ENCODE measurements at regions not wholly inside any gene's neighbourhood (a gene's known extent, or its start where the extent isn't known, plus 50 kb on each side); places are given as distances from the start of the nearest gene placed in this dataset.

DNA sequence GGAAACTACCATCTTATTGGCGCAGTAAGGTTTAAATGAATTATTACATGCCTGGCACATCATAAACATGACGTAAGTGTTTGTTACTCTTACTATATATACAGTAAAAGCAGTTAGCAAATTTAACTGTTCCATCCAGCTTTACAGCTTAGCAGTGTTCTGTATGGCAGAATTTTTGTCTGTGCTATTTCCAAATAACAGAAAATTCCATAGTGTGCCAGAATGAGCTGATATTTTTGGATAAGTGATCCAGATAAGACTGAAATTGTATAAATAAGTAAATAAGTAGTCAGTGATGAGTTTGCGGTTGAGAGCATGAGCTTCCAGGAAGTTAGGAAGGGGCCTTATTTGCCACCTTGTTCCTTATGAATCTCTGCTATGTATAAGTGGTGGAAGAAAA is 236.5 kb upstream of the SLC10A2 start:
- no peaks in the 10 kb centered on the region for H3K27me3 Mint-ChIP-seq (ENCODE audit: low read depth)
- CTCF ChIA-PET: no interaction called here
- H3K27ac Mint-ChIP-seq: no peak overlapping the region
- H3K9me3 Mint-ChIP-seq (ENCODE audit: insufficient read depth): no peaks in the 10 kb centered on the region
- H3K4me3 Mint-ChIP-seq: no peak overlapping the region
- no peak for ATAC-seq
- no peaks in the 10 kb centered on the region for H3K4me1 Mint-ChIP-seq (ENCODE audit: low read depth)
- no peaks in the 10 kb centered on the region for H3K36me3 Mint-ChIP-seq (ENCODE audit: low read depth)
- no peak for DNase-seq
- POLR2A ChIA-PET: no interaction called here

GRCh38 chr13:103299079-103299478 is 232.9 kb upstream of the SLC10A2 start:
- H3K36me3 Mint-ChIP-seq (ENCODE audit: low read depth): no peaks in the 10 kb centered on the region
- no peaks in the 10 kb centered on the region for H3K27me3 Mint-ChIP-seq (ENCODE audit: low read depth)
- H3K4me3 Mint-ChIP-seq: no peak overlapping the region
- ChIA-PET CTCF (no interaction called here), POLR2A (no interaction called here)
- no peak for DNase-seq
- peaks cover 8% of the 10 kb centered on the region for H3K9me3 Mint-ChIP-seq (ENCODE audit: insufficient read depth)
- no peak for ATAC-seq
- no peak overlapping the region for H3K27ac Mint-ChIP-seq
- no peaks in the 10 kb centered on the region for H3K4me1 Mint-ChIP-seq (ENCODE audit: low read depth)

GRCh38 chr13:103297083-103297482 is 230.9 kb upstream of the SLC10A2 start:
- no peaks in the 10 kb centered on the region for H3K27me3 Mint-ChIP-seq (ENCODE audit: low read depth)
- no peak overlapping the region for H3K27ac Mint-ChIP-seq
- no peak for ATAC-seq
- POLR2A ChIA-PET: no interaction called here
- H3K4me1 Mint-ChIP-seq (ENCODE audit: low read depth): no peaks in the 10 kb centered on the region
- CTCF ChIA-PET: no interaction called here
- H3K36me3 Mint-ChIP-seq (ENCODE audit: low read depth): no peaks in the 10 kb centered on the region
- peaks cover 8% of the 10 kb centered on the region for H3K9me3 Mint-ChIP-seq (ENCODE audit: insufficient read depth)
- H3K4me3 Mint-ChIP-seq: no peak overlapping the region
- no peak for DNase-seq

DNA sequence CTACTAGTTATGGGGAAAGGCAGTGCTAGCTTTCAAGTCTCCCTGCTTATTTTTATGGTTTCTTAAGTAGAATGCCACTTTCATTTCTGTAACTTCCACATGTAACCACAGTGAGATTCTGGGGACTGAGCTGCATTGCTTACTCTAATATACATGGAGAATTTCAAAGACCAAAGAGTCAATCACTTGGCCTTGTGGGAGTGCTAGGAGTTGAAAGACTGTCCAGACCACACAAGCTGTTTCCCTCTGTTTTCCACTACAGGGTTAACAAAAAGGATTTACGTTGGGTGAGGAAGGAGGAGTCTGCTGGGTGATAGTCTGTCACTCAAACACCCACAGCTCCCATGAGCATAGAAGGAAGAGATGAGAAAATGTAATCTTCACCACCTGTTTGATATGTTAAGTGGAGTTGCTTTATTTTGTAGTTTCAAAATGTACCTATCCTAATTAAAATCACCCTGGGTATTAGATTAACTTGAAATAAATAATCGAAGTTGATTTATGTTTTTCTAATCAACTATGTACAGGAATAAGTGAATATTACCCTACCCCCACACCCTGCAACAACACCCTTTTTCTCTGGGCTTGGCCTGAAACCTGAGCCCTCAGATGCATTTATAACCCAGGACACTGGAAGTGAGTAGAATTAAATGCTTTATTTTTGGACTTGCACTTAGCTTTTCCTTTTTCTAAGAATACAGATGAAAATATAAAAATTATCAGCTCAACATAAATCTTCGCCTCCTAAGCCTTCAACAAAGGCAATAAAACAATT is 225.8 kb upstream of the SLC10A2 start:
- ChIA-PET CTCF (no interaction called here), POLR2A (no interaction called here)
- H3K9me3 Mint-ChIP-seq (ENCODE audit: insufficient read depth): peaks cover 7% of the 10 kb centered on the region
- peaks cover 4% of the 10 kb centered on the region for H3K4me1 Mint-ChIP-seq (ENCODE audit: low read depth)
- no peak for DNase-seq
- ATAC-seq: no peak
- no peak overlapping the region for H3K4me3 Mint-ChIP-seq
- H3K27me3 Mint-ChIP-seq (ENCODE audit: low read depth): no peaks in the 10 kb centered on the region
- no peaks in the 10 kb centered on the region for H3K36me3 Mint-ChIP-seq (ENCODE audit: low read depth)
- H3K27ac Mint-ChIP-seq: no peak overlapping the region

DNA sequence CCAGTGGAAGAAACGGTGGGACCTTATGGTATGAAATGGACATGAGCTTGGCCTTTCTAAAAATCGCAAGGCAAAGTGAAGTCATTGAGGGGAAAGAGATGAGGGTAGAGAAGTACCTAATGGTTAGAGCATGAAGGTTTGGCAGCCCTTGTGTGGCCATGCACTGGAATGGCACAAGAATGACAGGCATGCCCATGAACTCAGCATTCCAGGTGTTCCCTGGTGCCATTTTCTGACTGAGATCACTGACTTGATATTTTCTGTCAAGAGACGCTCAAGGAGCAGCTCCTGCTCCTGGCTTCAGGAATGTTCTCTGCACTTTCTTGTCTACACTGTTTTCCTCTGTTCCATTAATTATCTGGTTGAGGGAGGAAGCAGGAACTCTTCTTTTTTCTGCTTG is 225.0 kb upstream of the SLC10A2 start:
- CTCF ChIA-PET: no interaction called here
- DNase-seq: no peak
- H3K9me3 Mint-ChIP-seq (ENCODE audit: insufficient read depth): peaks cover 3% of the 10 kb centered on the region
- no peak overlapping the region for H3K4me3 Mint-ChIP-seq
- H3K4me1 Mint-ChIP-seq (ENCODE audit: low read depth): peaks cover 4% of the 10 kb centered on the region
- POLR2A ChIA-PET: no interaction called here
- no peak overlapping the region for H3K27ac Mint-ChIP-seq
- ATAC-seq: no peak
- H3K36me3 Mint-ChIP-seq (ENCODE audit: low read depth): no peaks in the 10 kb centered on the region
- no peaks in the 10 kb centered on the region for H3K27me3 Mint-ChIP-seq (ENCODE audit: low read depth)

GRCh38 chr13:103289681-103290080 is 223.5 kb upstream of the SLC10A2 start:
- no peaks in the 10 kb centered on the region for H3K36me3 Mint-ChIP-seq (ENCODE audit: low read depth)
- H3K4me3 Mint-ChIP-seq: no peak overlapping the region
- DNase-seq (no peak), ATAC-seq (no peak)
- H3K27ac Mint-ChIP-seq: no peak overlapping the region
- no peaks in the 10 kb centered on the region for H3K27me3 Mint-ChIP-seq (ENCODE audit: low read depth)
- peaks cover 4% of the 10 kb centered on the region for H3K4me1 Mint-ChIP-seq (ENCODE audit: low read depth)
- peaks cover 3% of the 10 kb centered on the region for H3K9me3 Mint-ChIP-seq (ENCODE audit: insufficient read depth)
- CTCF ChIA-PET: no interaction called here
- POLR2A ChIA-PET: no interaction called here

DNA sequence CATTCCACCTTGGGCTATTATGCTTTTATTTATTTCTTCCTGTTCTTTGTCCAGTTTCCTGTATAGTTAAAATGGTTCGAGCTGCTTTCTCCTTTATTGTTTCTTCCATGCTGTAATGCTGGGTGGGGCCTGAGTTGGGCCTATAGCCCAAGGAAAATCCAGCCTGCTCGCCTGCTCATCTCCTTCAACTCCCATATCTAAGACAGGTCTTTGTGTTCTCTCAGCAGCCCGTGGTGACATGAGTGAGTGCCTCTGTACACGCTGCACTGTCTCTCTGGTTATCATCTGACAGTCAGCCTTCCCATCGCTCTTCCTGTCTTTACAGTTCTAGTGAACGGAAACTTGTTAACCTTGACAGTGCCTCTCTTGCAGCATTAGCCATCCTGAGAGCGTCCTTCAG is 221.9 kb upstream of the SLC10A2 start:
- H3K36me3 Mint-ChIP-seq (ENCODE audit: low read depth): no peaks in the 10 kb centered on the region
- peaks cover 4% of the 10 kb centered on the region for H3K4me1 Mint-ChIP-seq (ENCODE audit: low read depth)
- ATAC-seq (no peak), DNase-seq (no peak)
- H3K27ac Mint-ChIP-seq: no peak overlapping the region
- ChIA-PET CTCF (no interaction called here), POLR2A (no interaction called here)
- peaks cover 3% of the 10 kb centered on the region for H3K9me3 Mint-ChIP-seq (ENCODE audit: insufficient read depth)
- peaks cover 2% of the 10 kb centered on the region for H3K27me3 Mint-ChIP-seq (ENCODE audit: low read depth)
- no peak overlapping the region for H3K4me3 Mint-ChIP-seq

DNA sequence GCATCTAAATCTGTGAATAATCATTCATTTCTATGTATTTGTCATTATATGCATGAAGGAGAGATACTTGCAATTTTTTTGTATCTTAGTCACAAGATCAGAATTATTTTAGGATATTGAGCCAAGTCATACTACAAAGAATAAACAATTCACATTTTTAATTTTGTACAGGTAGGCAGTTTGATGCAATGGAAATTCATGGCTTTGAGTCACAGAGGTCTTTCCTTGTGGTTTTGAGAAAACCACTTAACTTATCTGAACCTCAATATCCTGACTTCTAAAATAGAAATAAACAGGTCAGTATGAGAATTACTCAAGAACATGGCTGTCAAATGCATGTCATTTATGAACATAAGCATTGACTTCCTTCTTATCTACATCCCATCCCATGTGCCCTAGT is 221.4 kb upstream of the SLC10A2 start:
- DNase-seq (no peak), ATAC-seq (no peak)
- POLR2A ChIA-PET: no interaction called here
- Mint-ChIP-seq H3K9me3 (ENCODE audit: insufficient read depth) (peaks cover 3% of the 10 kb centered on the region), H3K4me1 (ENCODE audit: low read depth) (peaks cover 4% of the 10 kb centered on the region), H3K27me3 (ENCODE audit: low read depth) (peaks cover 5% of the 10 kb centered on the region), H3K27ac (no peak overlapping the region), H3K4me3 (no peak overlapping the region), H3K36me3 (ENCODE audit: low read depth) (no peaks in the 10 kb centered on the region)
- CTCF ChIA-PET: no interaction called here

GRCh38 chr13:103284466-103284865 is 218.2 kb upstream of the SLC10A2 start:
- no peaks in the 10 kb centered on the region for H3K36me3 Mint-ChIP-seq (ENCODE audit: low read depth)
- CTCF ChIA-PET: no interaction called here
- DNase-seq (no peak), ATAC-seq (no peak)
- peaks cover 5% of the 10 kb centered on the region for H3K27me3 Mint-ChIP-seq (ENCODE audit: low read depth)
- POLR2A ChIA-PET: no interaction called here
- no peak overlapping the region for H3K4me3 Mint-ChIP-seq
- H3K27ac Mint-ChIP-seq: no peak overlapping the region
- peaks cover 3% of the 10 kb centered on the region for H3K9me3 Mint-ChIP-seq (ENCODE audit: insufficient read depth)
- H3K4me1 Mint-ChIP-seq (ENCODE audit: low read depth): peaks cover 4% of the 10 kb centered on the region

DNA sequence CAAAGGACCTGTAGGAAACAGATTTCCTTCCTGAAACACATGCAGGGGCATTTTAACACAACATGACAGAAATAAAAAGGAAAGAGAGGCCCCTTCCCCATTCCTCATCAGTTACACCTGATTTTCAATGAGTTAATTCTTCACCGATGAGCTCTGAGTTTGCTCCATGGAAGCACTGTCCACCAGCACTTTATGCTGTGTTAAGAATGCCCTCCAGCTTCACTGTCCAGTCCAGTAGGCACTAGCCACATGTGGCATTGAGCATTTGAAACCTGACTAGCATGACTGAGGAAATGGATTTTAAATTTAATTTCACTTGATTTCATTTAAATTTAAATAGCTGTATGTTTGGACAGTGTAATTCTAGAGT is 217.2 kb upstream of the SLC10A2 start:
- CTCF ChIA-PET: no interaction called here
- Mint-ChIP-seq H3K9me3 (ENCODE audit: insufficient read depth) (no peaks in the 10 kb centered on the region), H3K27me3 (ENCODE audit: low read depth) (peaks cover 5% of the 10 kb centered on the region), H3K36me3 (ENCODE audit: low read depth) (no peaks in the 10 kb centered on the region), H3K27ac (no peak overlapping the region), H3K4me1 (ENCODE audit: low read depth) (peaks cover 4% of the 10 kb centered on the region), H3K4me3 (no peak overlapping the region)
- ATAC-seq (no peak), DNase-seq (no peak)
- POLR2A ChIA-PET: no interaction called here

DNA sequence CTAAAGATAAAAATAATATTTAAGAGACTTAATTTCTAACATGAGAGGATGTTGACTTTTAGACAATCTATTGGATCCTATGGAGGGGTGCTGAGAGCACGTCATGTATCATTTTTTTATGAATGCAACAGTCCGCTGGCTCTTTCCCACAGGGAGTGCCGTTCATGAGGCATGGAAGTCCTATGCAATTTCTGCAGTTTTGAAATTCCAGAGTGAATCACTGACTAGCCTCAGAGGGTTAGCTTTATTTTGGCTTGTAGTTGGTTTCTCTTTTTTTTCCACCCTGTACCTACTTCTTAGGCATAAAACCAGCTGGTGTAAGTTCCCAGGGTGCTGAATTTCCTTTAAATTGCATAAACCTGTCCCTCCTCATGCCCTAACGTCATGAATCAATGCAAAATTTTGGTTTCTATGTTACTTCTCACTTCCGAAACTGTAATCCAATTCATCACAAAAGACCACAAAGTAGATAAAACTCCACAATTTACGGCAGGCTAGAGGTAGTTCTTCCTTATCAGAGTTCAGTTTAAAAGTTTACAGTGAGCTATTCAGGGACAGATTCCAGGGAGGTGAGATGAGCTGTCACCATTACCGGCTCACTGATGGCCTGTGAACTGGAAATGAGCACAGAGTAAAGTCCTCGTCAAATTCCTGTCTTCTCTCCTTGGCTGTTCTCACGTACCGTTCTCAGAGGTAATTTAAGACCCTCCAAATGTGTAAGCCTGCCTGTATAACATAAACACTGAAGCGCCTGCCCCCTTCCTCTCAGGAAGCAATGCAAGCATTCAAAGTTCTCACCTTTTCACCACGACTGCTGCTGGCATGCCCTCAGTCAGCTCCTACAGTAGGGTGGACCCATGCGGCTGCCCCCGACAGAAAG is 216.6 kb upstream of the SLC10A2 start:
- H3K9me3 Mint-ChIP-seq (ENCODE audit: insufficient read depth): no peaks in the 10 kb centered on the region
- no peaks in the 10 kb centered on the region for H3K36me3 Mint-ChIP-seq (ENCODE audit: low read depth)
- peaks cover 5% of the 10 kb centered on the region for H3K27me3 Mint-ChIP-seq (ENCODE audit: low read depth)
- H3K27ac Mint-ChIP-seq: no peak overlapping the region
- ATAC-seq (no peak), DNase-seq (no peak)
- POLR2A ChIA-PET: no interaction called here
- H3K4me1 Mint-ChIP-seq (ENCODE audit: low read depth): no peaks in the 10 kb centered on the region
- CTCF ChIA-PET: no interaction called here
- H3K4me3 Mint-ChIP-seq: no peak overlapping the region

DNA sequence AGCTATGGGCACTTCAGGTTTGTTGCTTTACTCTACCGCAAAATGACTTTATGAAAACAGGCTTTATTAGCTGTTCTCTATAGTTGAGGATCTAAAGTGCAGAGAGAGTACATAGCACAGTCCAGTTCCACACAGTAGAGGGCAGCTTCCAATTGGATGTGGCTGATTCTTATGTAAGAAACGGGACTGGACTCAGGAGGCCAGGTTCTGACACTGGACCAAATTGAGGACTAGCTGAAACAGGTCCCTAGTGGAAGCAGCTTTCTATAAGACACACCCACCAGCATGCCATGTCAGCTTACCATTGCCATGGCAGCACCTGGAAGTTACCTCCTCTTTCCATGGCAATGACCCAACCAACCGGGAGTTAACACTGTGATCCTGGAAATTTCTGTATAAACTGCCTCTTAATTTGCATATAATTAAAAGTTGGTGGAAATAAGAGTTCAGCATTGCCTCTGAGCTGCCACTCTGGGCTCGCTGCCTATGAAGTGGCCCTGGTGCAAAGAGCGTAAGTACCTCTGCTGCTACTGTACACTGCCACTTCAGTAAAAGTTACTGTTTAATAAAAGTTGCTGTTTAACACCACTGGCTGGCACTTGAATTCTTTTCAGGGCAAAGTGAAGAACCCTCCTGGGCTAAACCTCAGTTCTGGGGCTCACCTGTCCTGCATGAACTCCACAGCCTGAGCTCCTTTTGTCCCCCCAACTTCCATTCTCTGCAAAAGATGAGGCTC is 211.9 kb upstream of the SLC10A2 start:
- Mint-ChIP-seq H3K27me3 (ENCODE audit: low read depth) (peaks cover 3% of the 10 kb centered on the region), H3K36me3 (ENCODE audit: low read depth) (no peaks in the 10 kb centered on the region), H3K27ac (no peak overlapping the region), H3K9me3 (ENCODE audit: insufficient read depth) (no peaks in the 10 kb centered on the region), H3K4me1 (ENCODE audit: low read depth) (no peaks in the 10 kb centered on the region), H3K4me3 (no peak overlapping the region)
- DNase-seq (no peak), ATAC-seq (no peak)
- ChIA-PET POLR2A (no interaction called here), CTCF (no interaction called here)
